ENCODE measurements at regions not wholly inside any gene's neighbourhood (a gene's known extent, or its start where the extent isn't known, plus 50 kb on each side); places are given as distances from the start of the nearest gene placed in this dataset.

GRCh38 chr6:113375950-113376846, 480.9 kb upstream of the MARCKS start:
- DNase-seq (ENCODE audit: low spot score) = no peak

- no peak for DNase-seq (ENCODE audit: low spot score)
Measured at GRCh38 chr6:113376847-113377165, 480.3 kb upstream of the MARCKS start.

- DNase-seq (ENCODE audit: low spot score) = no peak
Measured at GRCh38 chr6:113377362-113377942, 479.7 kb upstream of the MARCKS start.

GRCh38 chr6:113380591-113380990, 476.6 kb upstream of the MARCKS start:
- DNase-seq (ENCODE audit: low spot score) = no peak

- no peak for DNase-seq (ENCODE audit: low spot score)
Measured at GRCh38 chr6:113381232-113381631, 475.9 kb upstream of the MARCKS start.

GRCh38 chr6:113381959-113382358, 475.2 kb upstream of the MARCKS start:
- DNase-seq (ENCODE audit: low spot score) = no peak

- DNase-seq (ENCODE audit: low spot score) = no peak
Measured at GRCh38 chr6:113383701-113384100, 473.4 kb upstream of the MARCKS start.

GRCh38 chr6:113385020-113385431, 472.1 kb upstream of the MARCKS start:
- no peak for DNase-seq (ENCODE audit: low spot score)

- no peak for DNase-seq (ENCODE audit: low spot score)
Measured at GRCh38 chr6:113388996-113389395, 468.1 kb upstream of the MARCKS start.

- DNase-seq (ENCODE audit: low spot score) = no peak
Measured at GRCh38 chr6:113392551-113393055, 464.5 kb upstream of the MARCKS start.

GRCh38 chr6:113394216-113394615, 462.9 kb upstream of the MARCKS start:
- DNase-seq (ENCODE audit: low spot score) = no peak

- no peak for DNase-seq (ENCODE audit: low spot score)
Measured at GRCh38 chr6:113394729-113395128, 462.4 kb upstream of the MARCKS start.

- no peak for DNase-seq (ENCODE audit: low spot score)
Measured at GRCh38 chr6:113396730-113397129, 460.4 kb upstream of the MARCKS start.

- DNase-seq (ENCODE audit: low spot score) = no peak
Measured at GRCh38 chr6:113397236-113397635, 459.9 kb upstream of the MARCKS start.

- no peak for DNase-seq (ENCODE audit: low spot score)
Measured at GRCh38 chr6:113401231-113401630, 455.9 kb upstream of the MARCKS start.

- DNase-seq (ENCODE audit: low spot score) = no peak
Measured at GRCh38 chr6:113402544-113402943, 454.6 kb upstream of the MARCKS start.

GRCh38 chr6:113403966-113404595, 453.1 kb upstream of the MARCKS start:
- no peak for DNase-seq (ENCODE audit: low spot score)

GRCh38 chr6:113405326-113406047, 451.7 kb upstream of the MARCKS start:
- no peak for DNase-seq (ENCODE audit: low spot score)

- no peak for DNase-seq (ENCODE audit: low spot score)
Measured at GRCh38 chr6:113406048-113406695, 451.0 kb upstream of the MARCKS start.

GRCh38 chr6:113411011-113411410, 446.1 kb upstream of the MARCKS start:
- no peak for DNase-seq (ENCODE audit: low spot score)

GRCh38 chr6:113412589-113413357, 444.4 kb upstream of the MARCKS start:
- DNase-seq (ENCODE audit: low spot score) = no peak
